H9 (cell line): ENCODE measurements at regions not wholly inside any gene's neighbourhood (a gene's known extent, or its start where the extent isn't known, plus 50 kb on each side); places are given as distances from the start of the nearest gene placed in this dataset.

Experiments used
- DNase-seq: peaks from one replicate; pipeline ENCODE4 v3.0.0-alpha.2; 2017
- H2AFZ ChIP-seq: one replicate; pipeline ENCODE4 v1.6.1; 2013; ENCODE audit warnings: mild to moderate bottlenecking, low read length, control low read depth, moderate library complexity
- H2AK5ac ChIP-seq: 2 replicates; pipeline ENCODE4 v1.6.1; 2013; ENCODE audit warnings: low read length, control low read depth, mixed read lengths; ENCODE audit not compliant: insufficient read length
- H2BK120ac ChIP-seq: one replicate; pipeline ENCODE4 v1.6.1; 2013; ENCODE audit warnings: low read depth, mild to moderate bottlenecking, low read length, control low read depth, inconsistent platforms; ENCODE audit not compliant: poor library complexity, severe bottlenecking
- H2BK12ac ChIP-seq: 2 replicates; pipeline ENCODE4 v1.6.1; 2013; ENCODE audit warnings: low read length, control low read depth, mixed read lengths, low read depth; ENCODE audit not compliant: insufficient read length
- H2BK15ac ChIP-seq: 2 replicates; pipeline ENCODE4 v1.6.1; 2013; ENCODE audit warnings: low read depth, low read length, control low read depth
- H2BK20ac ChIP-seq: one replicate; pipeline ENCODE4 v1.6.1; 2013; ENCODE audit warnings: low read depth, mild to moderate bottlenecking, low read length, control low read depth, inconsistent platforms; ENCODE audit not compliant: poor library complexity, severe bottlenecking
- H2BK5ac ChIP-seq: 2 replicates; pipeline ENCODE4 v1.6.1; 2013; ENCODE audit warnings: low read length, control low read depth, mixed read lengths; ENCODE audit not compliant: insufficient read length
- H3K14ac ChIP-seq: 2 replicates; pipeline ENCODE4 v1.6.1; 2013; ENCODE audit warnings: low read length, control low read depth; ENCODE audit not compliant: insufficient read depth
- H3K18ac ChIP-seq: 2 replicates; pipeline ENCODE4 v1.6.1; 2013; ENCODE audit warnings: low read depth, mild to moderate bottlenecking, mixed read lengths, low read length, control low read depth; ENCODE audit not compliant: insufficient read length
- H3K23ac ChIP-seq: 2 replicates; pipeline ENCODE4 v1.6.1; 2013; ENCODE audit warnings: low read length, control low read depth, mixed read lengths, low read depth; ENCODE audit not compliant: insufficient read length
- H3K23me2 ChIP-seq: 2 replicates; pipeline ENCODE4 v1.6.1; 2013; ENCODE audit warnings: low read depth, mild to moderate bottlenecking, mixed read lengths, low read length, control low read depth; ENCODE audit not compliant: insufficient read length, poor library complexity, severe bottlenecking
- H3K27ac ChIP-seq: 2 replicates; pipeline ENCODE4 v1.5.1; 2013; ENCODE audit warnings: low read length, control low read depth, mixed read lengths, low read depth; ENCODE audit not compliant: insufficient read length
- H3K27me3 ChIP-seq: 2 replicates; pipeline ENCODE4 v1.6.1; 2013; ENCODE audit warnings: low read length, control low read depth, inconsistent platforms; ENCODE audit not compliant: insufficient read depth
- H3K4ac ChIP-seq: 2 replicates; pipeline ENCODE4 v1.6.1; 2013; ENCODE audit warnings: low read depth, mild to moderate bottlenecking, control low read depth, inconsistent platforms, low read length, moderate library complexity
- H3K4me1 ChIP-seq: 2 replicates; pipeline ENCODE4 v1.6.1; 2013; ENCODE audit warnings: low read length, control low read depth, inconsistent platforms; ENCODE audit not compliant: insufficient read depth
- H3K4me2 ChIP-seq: 2 replicates; pipeline ENCODE4 v1.6.1; 2013; ENCODE audit warnings: low read length, control low read depth, mixed read lengths; ENCODE audit not compliant: insufficient read length, insufficient read depth
- H3K56ac ChIP-seq: 2 replicates; pipeline ENCODE4 v1.6.1; 2013; ENCODE audit warnings: low read depth, mild to moderate bottlenecking, mixed read lengths, low read length, control low read depth; ENCODE audit not compliant: insufficient read length
- H3K79me1 ChIP-seq: 2 replicates; pipeline ENCODE4 v1.6.1; 2013; ENCODE audit warnings: low read depth, mild to moderate bottlenecking, moderate library complexity, low read length, control low read depth, inconsistent platforms; ENCODE audit not compliant: insufficient read depth, poor library complexity, severe bottlenecking
- H3K79me2 ChIP-seq: 2 replicates; pipeline ENCODE4 v1.6.1; 2013; ENCODE audit warnings: low read length, control low read depth, inconsistent platforms; ENCODE audit not compliant: insufficient read depth
- H3K9ac ChIP-seq: 2 replicates; pipeline ENCODE4 v1.6.1; 2013; ENCODE audit warnings: low read length, control low read depth, mixed read lengths; ENCODE audit not compliant: insufficient read length; ENCODE audit errors: extremely low read depth
- H3K9me3 ChIP-seq: one replicate; pipeline ENCODE4 v1.6.1; 2013; ENCODE audit warnings: low read depth, low read length, inconsistent platforms; ENCODE audit not compliant: control insufficient read depth
- H3T11ph ChIP-seq: one replicate; pipeline ENCODE4 v1.6.1; 2013; ENCODE audit warnings: mild to moderate bottlenecking, low read length, control low read depth, inconsistent platforms
- H4K20me1 ChIP-seq: one replicate; pipeline ENCODE4 v1.6.1; 2013; ENCODE audit not compliant: control insufficient read depth, insufficient read length, insufficient read depth
- H4K5ac ChIP-seq: 2 replicates; pipeline ENCODE4 v1.6.1; 2013; ENCODE audit warnings: low read depth, mild to moderate bottlenecking, mixed read lengths, low read length, control low read depth; ENCODE audit not compliant: insufficient read length
- H4K8ac ChIP-seq: replicated peaks from 2 replicates; pipeline ENCODE4 v1.6.1; 2013; ENCODE audit warnings: low read length, control low read depth, mixed read lengths, low read depth; ENCODE audit not compliant: insufficient read length
- H4K91ac ChIP-seq: 2 replicates; pipeline ENCODE4 v1.6.1; 2013; ENCODE audit warnings: low read depth, mild to moderate bottlenecking, moderate library complexity, mixed read lengths, low read length, control low read depth; ENCODE audit not compliant: insufficient read length
- H3K27ac Mint-ChIP-seq, 3 experiments: 2 replicates in 2 of 3; 3 replicates in 1 of 3; pipeline ENCODE4 v1.8.0; 2020 to 2021; ENCODE audit warnings: mixed read lengths in 3 of 3, mild to moderate bottlenecking in 1 of 3, moderate library complexity in 1 of 3
- H3K27me3 Mint-ChIP-seq: 2 replicates; pipeline ENCODE4 v1.8.0; 2021; ENCODE audit warnings: low read depth, mild to moderate bottlenecking, moderate library complexity, mixed read lengths
- H3K36me3 Mint-ChIP-seq, 3 experiments: 2 replicates in 2 of 3; 3 replicates in 1 of 3; pipeline ENCODE4 v1.8.0; 2020 to 2021; ENCODE audit warnings: low read depth in 3 of 3, mixed read lengths in 3 of 3; ENCODE audit not compliant: insufficient read depth in 1 of 3
- H3K4me1 Mint-ChIP-seq, 2 experiments: 2 replicates each; pipeline ENCODE4 v1.8.0; 2020; ENCODE audit warnings: mixed read lengths in 2 of 2
- H3K4me3 Mint-ChIP-seq, 2 experiments: 2 replicates in 1 of 2; 3 replicates in 1 of 2; pipeline ENCODE4 v1.8.0; 2020 to 2021; ENCODE audit warnings: mild to moderate bottlenecking in 2 of 2, mixed read lengths in 2 of 2, moderate library complexity in 1 of 2
- H3K9me3 Mint-ChIP-seq, 2 experiments: 2 replicates in 1 of 2; 3 replicates in 1 of 2; pipeline ENCODE4 v1.8.0; 2020; ENCODE audit warnings: mild to moderate bottlenecking in 2 of 2, mixed read lengths in 2 of 2, moderate library complexity in 1 of 2
- WGBS: extraction: QIAGEN DNeasy Blood & Tissue Kit; methylation state at CpG from one replicate; pipeline ENCODE4 v1.1.7; 2013; ENCODE audit warnings: missing lambda C conversion rate, low lambda C conversion rate, mixed read lengths; ENCODE audit not compliant: insufficient read length; ENCODE audit errors: extremely low coverage; 5-methylcytosine and 5-hydroxymethylcytosine counted together
- TF ChIP-seq, protein P1 (sequence below): fragments of 200-600 bp; sonication (generic); conservative IDR thresholded peaks from 3 replicates; pipeline ENCODE4 v1.8.0; 2021; ENCODE audit warnings: antibody characterized with exemption, mild to moderate bottlenecking

DNA sequence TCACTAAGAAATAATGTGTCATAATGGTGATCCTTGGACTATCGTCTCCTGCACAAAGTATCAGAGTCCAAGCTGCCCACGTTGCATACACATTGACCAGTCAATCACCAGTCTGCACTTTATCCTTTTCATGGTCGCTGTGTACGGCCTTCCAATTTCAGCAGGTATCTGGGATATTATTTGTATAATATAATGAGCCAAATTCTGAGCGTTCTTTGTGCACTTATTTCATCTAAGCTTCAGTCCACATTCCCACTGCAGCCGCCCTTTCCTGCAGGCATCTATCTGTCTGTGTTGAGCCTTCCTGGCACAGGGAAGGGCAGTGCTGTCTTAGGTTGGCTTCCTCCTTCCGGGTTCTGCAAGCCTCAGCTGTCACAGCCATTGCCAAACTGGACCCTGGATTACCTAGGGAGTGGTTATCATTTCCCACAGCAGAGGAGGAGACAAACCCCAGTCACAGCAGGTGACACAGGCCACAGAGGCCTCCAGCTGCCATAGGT is 174.3 kb downstream of the TTLL2 start:
- Histone ChIP-seq H3K79me1 (no peaks in the 10 kb centered on the region), H3K4me1 (0 out of 2 replicates have a peak, but pooled peaks cover 4% of the 10 kb centered on the region), H4K20me1 (no peaks in the 10 kb centered on the region), H2BK5ac (no peak overlapping the region), H3K27me3 (no peaks in the 10 kb centered on the region), H3K4ac (no peak overlapping the region), H2BK15ac (no peak overlapping the region), H4K91ac (no peak overlapping the region), H3K27ac (no peak overlapping the region), H3K23ac (no peak overlapping the region), H3K9ac (no peak overlapping the region), H3K23me2 (no peaks in the 10 kb centered on the region), H3T11ph (no peak overlapping the region), H3K14ac (no peak overlapping the region), H3K79me2 (no peaks in the 10 kb centered on the region), H2AK5ac (no peak overlapping the region), H2BK12ac (no peak overlapping the region), H2BK20ac (no peak overlapping the region), H4K5ac (no peak overlapping the region), H3K9me3 (no peaks in the 10 kb centered on the region), H4K8ac (no peak overlapping the region), H3K4me2 (no peak overlapping the region), H3K18ac (no peak overlapping the region), H2BK120ac (no peak overlapping the region), H2AFZ (no peak overlapping the region), H3K56ac (no peak overlapping the region)
- H3K36me3 Mint-ChIP-seq: no peaks in the 10 kb centered on the region
- H3K27ac Mint-ChIP-seq: no peak overlapping the region
- no CpG with 5 or more reads among the region's 7 CpGs for WGBS
- H3K4me3 Mint-ChIP-seq: no peak overlapping the region; a peak in 1 of 5 replicates
- DNase-seq: no peak
- TF ChIP-seq, protein P1, sequence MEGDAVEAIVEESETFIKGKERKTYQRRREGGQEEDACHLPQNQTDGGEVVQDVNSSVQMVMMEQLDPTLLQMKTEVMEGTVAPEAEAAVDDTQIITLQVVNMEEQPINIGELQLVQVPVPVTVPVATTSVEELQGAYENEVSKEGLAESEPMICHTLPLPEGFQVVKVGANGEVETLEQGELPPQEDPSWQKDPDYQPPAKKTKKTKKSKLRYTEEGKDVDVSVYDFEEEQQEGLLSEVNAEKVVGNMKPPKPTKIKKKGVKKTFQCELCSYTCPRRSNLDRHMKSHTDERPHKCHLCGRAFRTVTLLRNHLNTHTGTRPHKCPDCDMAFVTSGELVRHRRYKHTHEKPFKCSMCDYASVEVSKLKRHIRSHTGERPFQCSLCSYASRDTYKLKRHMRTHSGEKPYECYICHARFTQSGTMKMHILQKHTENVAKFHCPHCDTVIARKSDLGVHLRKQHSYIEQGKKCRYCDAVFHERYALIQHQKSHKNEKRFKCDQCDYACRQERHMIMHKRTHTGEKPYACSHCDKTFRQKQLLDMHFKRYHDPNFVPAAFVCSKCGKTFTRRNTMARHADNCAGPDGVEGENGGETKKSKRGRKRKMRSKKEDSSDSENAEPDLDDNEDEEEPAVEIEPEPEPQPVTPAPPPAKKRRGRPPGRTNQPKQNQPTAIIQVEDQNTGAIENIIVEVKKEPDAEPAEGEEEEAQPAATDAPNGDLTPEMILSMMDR: no peak
- peaks cover 0 to 3% of the 10 kb centered on the region in 2 experiments; a peak in 2 of 5 replicates for H3K9me3 Mint-ChIP-seq
- peaks cover 10% of the 10 kb centered on the region for H3K27me3 Mint-ChIP-seq
- H3K4me1 Mint-ChIP-seq: peaks cover 19 to 34% of the 10 kb centered on the region in 2 experiments
